ENCODE measurements at regions not wholly inside any gene's neighbourhood (a gene's known extent, or its start where the extent isn't known, plus 50 kb on each side); places are given as distances from the start of the nearest gene placed in this dataset.

DNA sequence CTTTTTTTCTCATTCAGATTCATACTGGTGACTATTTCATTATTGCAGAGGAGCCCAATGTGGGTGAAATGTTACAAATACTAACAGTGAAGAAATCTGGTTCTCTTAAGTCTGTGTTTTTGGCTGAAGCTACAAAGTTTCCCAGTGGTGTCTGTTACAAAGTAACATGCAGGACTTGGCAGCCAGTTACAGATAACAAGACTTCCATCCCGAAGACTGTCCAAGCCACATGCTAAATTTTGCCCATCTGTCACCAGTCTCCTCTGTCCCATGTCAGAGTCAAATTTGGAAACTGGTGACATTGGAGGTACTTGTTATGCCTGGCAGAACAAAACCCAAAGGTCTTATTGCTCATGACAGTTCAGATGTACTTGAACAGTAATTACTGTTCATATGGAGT, 269.2 kb upstream of the GOLIM4 start:
- FAIRE-seq (no peak), DNase-seq (ENCODE audit: low read depth) (no peak)
- Histone ChIP-seq H3K4me1 (ENCODE audit: insufficient read depth, low read length) (no peaks in the 10 kb centered on the region), H3K27me3 (ENCODE audit: insufficient read depth, low read length) (no peaks in the 10 kb centered on the region), H3K4me2 (ENCODE audit: low read length) (no peak overlapping the region), H3K79me2 (ENCODE audit: insufficient read depth, low read length) (no peaks in the 10 kb centered on the region), H3K36me3 (ENCODE audit: insufficient read depth, low read length) (no peaks in the 10 kb centered on the region), H3K4me3 (ENCODE audit: insufficient read depth, low read depth, low read length) (no peak overlapping the region), H3K9me3 (ENCODE audit: insufficient read depth, low read depth, low read length) (no peaks in the 10 kb centered on the region), H3K27ac (ENCODE audit: low read depth, low read length) (no peak overlapping the region), H4K20me1 (ENCODE audit: insufficient read depth, low read length) (no peaks in the 10 kb centered on the region), H2AFZ (ENCODE audit: low read depth, low read length) (no peak overlapping the region), H3K9ac (ENCODE audit: low read length) (no peak overlapping the region)
- Mint-ChIP-seq H3K9me3 (ENCODE audit: unreplicated experiment) (no peaks in the 10 kb centered on the region), H3K4me1 (ENCODE audit: low read depth, unreplicated experiment) (no peaks in the 10 kb centered on the region), H3K27me3 (ENCODE audit: low read depth, unreplicated experiment) (no peaks in the 10 kb centered on the region), H3K4me3 (ENCODE audit: unreplicated experiment) (no peak overlapping the region), H3K27ac (ENCODE audit: unreplicated experiment) (no peak overlapping the region), H3K36me3 (ENCODE audit: low read depth, unreplicated experiment) (no peaks in the 10 kb centered on the region)
- TF ChIP-seq EZH2 (IDR thresholded peaks at IDR 0.05; ENCODE audit: insufficient read depth, low read length), result no peak
- TF ChIP-seq, protein P1, sequence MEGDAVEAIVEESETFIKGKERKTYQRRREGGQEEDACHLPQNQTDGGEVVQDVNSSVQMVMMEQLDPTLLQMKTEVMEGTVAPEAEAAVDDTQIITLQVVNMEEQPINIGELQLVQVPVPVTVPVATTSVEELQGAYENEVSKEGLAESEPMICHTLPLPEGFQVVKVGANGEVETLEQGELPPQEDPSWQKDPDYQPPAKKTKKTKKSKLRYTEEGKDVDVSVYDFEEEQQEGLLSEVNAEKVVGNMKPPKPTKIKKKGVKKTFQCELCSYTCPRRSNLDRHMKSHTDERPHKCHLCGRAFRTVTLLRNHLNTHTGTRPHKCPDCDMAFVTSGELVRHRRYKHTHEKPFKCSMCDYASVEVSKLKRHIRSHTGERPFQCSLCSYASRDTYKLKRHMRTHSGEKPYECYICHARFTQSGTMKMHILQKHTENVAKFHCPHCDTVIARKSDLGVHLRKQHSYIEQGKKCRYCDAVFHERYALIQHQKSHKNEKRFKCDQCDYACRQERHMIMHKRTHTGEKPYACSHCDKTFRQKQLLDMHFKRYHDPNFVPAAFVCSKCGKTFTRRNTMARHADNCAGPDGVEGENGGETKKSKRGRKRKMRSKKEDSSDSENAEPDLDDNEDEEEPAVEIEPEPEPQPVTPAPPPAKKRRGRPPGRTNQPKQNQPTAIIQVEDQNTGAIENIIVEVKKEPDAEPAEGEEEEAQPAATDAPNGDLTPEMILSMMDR (IDR thresholded peaks at IDR 0.05; ENCODE audit: insufficient read depth, low read depth, low read length), result no peak

DNA sequence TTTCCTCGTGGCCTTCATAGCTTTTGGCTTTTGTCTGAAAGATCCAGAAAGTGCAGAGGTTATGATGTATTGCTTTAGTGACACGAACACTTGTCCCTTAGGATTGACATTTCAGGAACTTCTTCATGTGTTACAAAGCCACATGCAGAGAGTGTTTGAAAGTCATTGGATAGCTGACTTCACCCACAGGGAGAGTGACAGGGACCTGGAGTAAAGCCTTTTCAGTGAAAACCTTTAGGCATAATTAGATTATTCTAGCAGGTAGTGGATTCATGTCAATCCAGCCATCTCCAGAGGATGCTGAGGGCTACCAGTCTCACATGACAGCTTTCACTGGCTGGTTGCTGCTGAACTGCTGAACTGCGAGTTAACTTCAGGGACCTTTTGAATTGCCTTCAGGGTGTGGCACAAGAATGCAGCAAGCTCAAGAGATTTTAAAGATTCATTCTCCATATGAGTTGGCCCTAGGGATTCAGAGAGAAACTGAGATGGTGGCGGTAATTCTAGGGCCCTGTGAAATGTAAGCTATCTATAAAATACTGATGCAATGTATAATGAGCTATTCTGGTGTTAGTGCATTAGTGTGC, 267.0 kb upstream of the GOLIM4 start:
- Mint-ChIP-seq H3K27me3 (ENCODE audit: low read depth, unreplicated experiment) (no peaks in the 10 kb centered on the region), H3K9me3 (ENCODE audit: unreplicated experiment) (no peaks in the 10 kb centered on the region), H3K4me1 (ENCODE audit: low read depth, unreplicated experiment) (peaks cover 2% of the 10 kb centered on the region), H3K4me3 (ENCODE audit: unreplicated experiment) (no peak overlapping the region), H3K36me3 (ENCODE audit: low read depth, unreplicated experiment) (no peaks in the 10 kb centered on the region), H3K27ac (ENCODE audit: unreplicated experiment) (no peak overlapping the region)
- Histone ChIP-seq H3K36me3 (ENCODE audit: insufficient read depth, low read length) (no peaks in the 10 kb centered on the region), H3K4me1 (ENCODE audit: insufficient read depth, low read length) (no peaks in the 10 kb centered on the region), H3K9ac (ENCODE audit: low read length) (no peak overlapping the region), H3K27ac (ENCODE audit: low read depth, low read length) (no peak overlapping the region), H3K4me3 (ENCODE audit: insufficient read depth, low read depth, low read length) (no peak overlapping the region), H3K27me3 (ENCODE audit: insufficient read depth, low read length) (no peaks in the 10 kb centered on the region), H3K4me2 (ENCODE audit: low read length) (no peak overlapping the region), H2AFZ (ENCODE audit: low read depth, low read length) (no peak overlapping the region), H3K9me3 (ENCODE audit: insufficient read depth, low read depth, low read length) (no peaks in the 10 kb centered on the region), H4K20me1 (ENCODE audit: insufficient read depth, low read length) (no peaks in the 10 kb centered on the region), H3K79me2 (ENCODE audit: insufficient read depth, low read length) (no peaks in the 10 kb centered on the region)
- DNase-seq (ENCODE audit: low read depth) (no peak), FAIRE-seq (no peak)
- TF ChIP-seq EZH2 (IDR thresholded peaks at IDR 0.05; ENCODE audit: insufficient read depth, low read length), result no peak
- TF ChIP-seq, protein P1 (IDR thresholded peaks at IDR 0.05; ENCODE audit: insufficient read depth, low read depth, low read length), result no peak

DNA sequence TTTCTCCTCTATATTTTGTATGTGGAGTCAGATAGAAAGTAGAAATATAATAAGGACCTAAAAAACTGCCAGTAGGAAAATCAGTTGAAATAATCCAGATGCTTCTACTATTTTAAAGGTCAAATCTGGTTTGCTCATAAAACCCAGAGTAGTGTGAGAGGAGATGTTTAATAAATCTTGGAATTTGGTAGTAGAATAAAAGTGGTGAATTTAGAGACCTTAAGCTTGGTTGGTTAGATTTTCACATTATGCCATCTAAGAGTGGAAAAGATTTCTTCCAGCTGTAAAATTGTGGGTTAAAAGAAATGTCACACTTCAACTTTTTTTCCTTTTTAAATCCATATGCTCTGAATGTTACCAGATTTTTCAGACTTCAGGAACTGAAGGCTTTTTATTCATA, 266.4 kb upstream of the GOLIM4 start:
- Histone ChIP-seq H3K36me3 (ENCODE audit: insufficient read depth, low read length) (no peaks in the 10 kb centered on the region), H3K79me2 (ENCODE audit: insufficient read depth, low read length) (no peaks in the 10 kb centered on the region), H3K4me2 (ENCODE audit: low read length) (no peak overlapping the region), H3K4me3 (ENCODE audit: insufficient read depth, low read depth, low read length) (no peak overlapping the region), H3K4me1 (ENCODE audit: insufficient read depth, low read length) (no peaks in the 10 kb centered on the region), H3K9ac (ENCODE audit: low read length) (no peak overlapping the region), H3K9me3 (ENCODE audit: insufficient read depth, low read depth, low read length) (no peaks in the 10 kb centered on the region), H3K27me3 (ENCODE audit: insufficient read depth, low read length) (no peaks in the 10 kb centered on the region), H4K20me1 (ENCODE audit: insufficient read depth, low read length) (no peaks in the 10 kb centered on the region), H3K27ac (ENCODE audit: low read depth, low read length) (no peak overlapping the region), H2AFZ (ENCODE audit: low read depth, low read length) (no peak overlapping the region)
- H3K36me3 Mint-ChIP-seq (ENCODE audit: low read depth, unreplicated experiment), result no peaks in the 10 kb centered on the region
- H3K9me3 Mint-ChIP-seq (ENCODE audit: unreplicated experiment), result no peaks in the 10 kb centered on the region
- DNase-seq (ENCODE audit: low read depth) (no peak), FAIRE-seq (no peak)
- H3K4me3 Mint-ChIP-seq (ENCODE audit: unreplicated experiment), result no peak overlapping the region
- H3K27me3 Mint-ChIP-seq (ENCODE audit: low read depth, unreplicated experiment), result no peaks in the 10 kb centered on the region
- no peak for TF ChIP-seq EZH2 (IDR thresholded peaks at IDR 0.05; ENCODE audit: insufficient read depth, low read length)
- TF ChIP-seq, protein P1 (IDR thresholded peaks at IDR 0.05; ENCODE audit: insufficient read depth, low read depth, low read length), result no peak
- H3K4me1 Mint-ChIP-seq (ENCODE audit: low read depth, unreplicated experiment), result peaks cover 2% of the 10 kb centered on the region
- no peak overlapping the region for H3K27ac Mint-ChIP-seq (ENCODE audit: unreplicated experiment)
